ENCODE measurements at regions not wholly inside any gene's neighbourhood (a gene's known extent, or its start where the extent isn't known, plus 50 kb on each side); places are given as distances from the start of the nearest gene placed in this dataset.

- Histone ChIP-seq H3K27me3 (ENCODE audit: control insufficient read depth, low read length) (no peaks in the 10 kb centered on the region), H3K79me2 (ENCODE audit: control insufficient read depth, low read length) (no peaks in the 10 kb centered on the region), H3F3A (ENCODE audit: control insufficient read depth, insufficient read depth) (no peaks in the 10 kb centered on the region), H3K27ac (ENCODE audit: low read depth, low read length) (no peak overlapping the region), H3K4me3 (ENCODE audit: low read length) (no peak overlapping the region), H3K4me2 (ENCODE audit: low read length) (no peak overlapping the region), H3K36me3 (ENCODE audit: control insufficient read depth, low read length) (no peaks in the 10 kb centered on the region), H3K4me1 (ENCODE audit: control insufficient read depth, low read length) (no peaks in the 10 kb centered on the region), H3K9me2 (replicated peaks; ENCODE audit: control insufficient read depth, low read length) (no peaks in the 10 kb centered on the region), H3K9me3 (ENCODE audit: control insufficient read depth, insufficient read depth, low read length) (no peaks in the 10 kb centered on the region), H4K20me1 (ENCODE audit: control insufficient read depth, insufficient read depth, low read depth, low read length) (no peaks in the 10 kb centered on the region)
- no peak for TF ChIP-seq EZH2phosphoT487 (IDR thresholded peaks at IDR 0.05; ENCODE audit: borderline replicate concordance, low read length)
- no peak for TF ChIP-seq CTCF (IDR thresholded peaks at IDR 0.05; ENCODE audit: low read depth, low read length, poor library complexity, severe bottlenecking)
Measured at GRCh38 chr2:150759106-150759505, 271.6 kb upstream of the RND3 start.

GRCh38 chr2:150752229-150752628 is 264.8 kb upstream of the RND3 start:
- Histone ChIP-seq H3K27me3 (ENCODE audit: control insufficient read depth, low read length) (no peaks in the 10 kb centered on the region), H4K20me1 (ENCODE audit: control insufficient read depth, insufficient read depth, low read depth, low read length) (no peaks in the 10 kb centered on the region), H3K4me3 (ENCODE audit: low read length) (no peak overlapping the region), H3F3A (ENCODE audit: control insufficient read depth, insufficient read depth) (no peaks in the 10 kb centered on the region), H3K9me2 (replicated peaks; ENCODE audit: control insufficient read depth, low read length) (no peaks in the 10 kb centered on the region), H3K4me2 (ENCODE audit: low read length) (no peak overlapping the region), H3K4me1 (ENCODE audit: control insufficient read depth, low read length) (no peaks in the 10 kb centered on the region), H3K27ac (ENCODE audit: low read depth, low read length) (no peak overlapping the region), H3K36me3 (ENCODE audit: control insufficient read depth, low read length) (no peaks in the 10 kb centered on the region), H3K9me3 (ENCODE audit: control insufficient read depth, insufficient read depth, low read length) (no peaks in the 10 kb centered on the region), H3K79me2 (ENCODE audit: control insufficient read depth, low read length) (no peaks in the 10 kb centered on the region)
- TF ChIP-seq CTCF (IDR thresholded peaks at IDR 0.05; ENCODE audit: low read depth, low read length, poor library complexity, severe bottlenecking) (no peak), EZH2phosphoT487 (IDR thresholded peaks at IDR 0.05; ENCODE audit: borderline replicate concordance, low read length) (no peak)

- no peak for TF ChIP-seq CTCF (IDR thresholded peaks at IDR 0.05; ENCODE audit: low read depth, low read length, poor library complexity, severe bottlenecking)
- no peak overlapping the region for H3K4me3 ChIP-seq (ENCODE audit: low read length)
Measured at GRCh38 chr2:150750720-150751119, 263.3 kb upstream of the RND3 start.

GRCh38 chr2:150742094-150742493 is 254.6 kb upstream of the RND3 start:
- H3K27me3 ChIP-seq (ENCODE audit: control insufficient read depth, low read length), result no peaks in the 10 kb centered on the region
- no peaks in the 10 kb centered on the region for H3K9me2 ChIP-seq (replicated peaks; ENCODE audit: control insufficient read depth, low read length)
- TF ChIP-seq CTCF (IDR thresholded peaks at IDR 0.05; ENCODE audit: low read depth, low read length, poor library complexity, severe bottlenecking), result no peak
- no peak for TF ChIP-seq EZH2phosphoT487 (IDR thresholded peaks at IDR 0.05; ENCODE audit: borderline replicate concordance, low read length)
- H3K27ac ChIP-seq (ENCODE audit: low read depth, low read length), result no peak overlapping the region
- no peaks in the 10 kb centered on the region for H3F3A ChIP-seq (ENCODE audit: control insufficient read depth, insufficient read depth)
- no peaks in the 10 kb centered on the region for H3K79me2 ChIP-seq (ENCODE audit: control insufficient read depth, low read length)
- H4K20me1 ChIP-seq (ENCODE audit: control insufficient read depth, insufficient read depth, low read depth, low read length), result no peaks in the 10 kb centered on the region
- no peaks in the 10 kb centered on the region for H3K36me3 ChIP-seq (ENCODE audit: control insufficient read depth, low read length)
- no peak overlapping the region for H3K4me2 ChIP-seq (ENCODE audit: low read length)
- no peaks in the 10 kb centered on the region for H3K9me3 ChIP-seq (ENCODE audit: control insufficient read depth, insufficient read depth, low read length)
- H3K4me1 ChIP-seq (ENCODE audit: control insufficient read depth, low read length), result no peaks in the 10 kb centered on the region
- no peak overlapping the region for H3K4me3 ChIP-seq (ENCODE audit: low read length)

More at GRCh38 chr2:150750720-150751119, 263.3 kb upstream of the RND3 start:
- no peaks in the 10 kb centered on the region for H3K79me2 ChIP-seq (ENCODE audit: control insufficient read depth, low read length)
- H3K4me1 ChIP-seq (ENCODE audit: control insufficient read depth, low read length), result no peaks in the 10 kb centered on the region
- no peak overlapping the region for H3K4me2 ChIP-seq (ENCODE audit: low read length)
- H3K27ac ChIP-seq (ENCODE audit: low read depth, low read length), result no peak overlapping the region
- no peaks in the 10 kb centered on the region for H3K9me2 ChIP-seq (replicated peaks; ENCODE audit: control insufficient read depth, low read length)
- no peaks in the 10 kb centered on the region for H3K27me3 ChIP-seq (ENCODE audit: control insufficient read depth, low read length)
- no peaks in the 10 kb centered on the region for H3F3A ChIP-seq (ENCODE audit: control insufficient read depth, insufficient read depth)
- no peaks in the 10 kb centered on the region for H3K9me3 ChIP-seq (ENCODE audit: control insufficient read depth, insufficient read depth, low read length)
- H4K20me1 ChIP-seq (ENCODE audit: control insufficient read depth, insufficient read depth, low read depth, low read length), result no peaks in the 10 kb centered on the region
- no peaks in the 10 kb centered on the region for H3K36me3 ChIP-seq (ENCODE audit: control insufficient read depth, low read length)

All from DOHH2 (cell line).